ENCODE measurements at regions not wholly inside any gene's neighbourhood (a gene's known extent, or its start where the extent isn't known, plus 50 kb on each side); places are given as distances from the start of the nearest gene placed in this dataset.

DNA sequence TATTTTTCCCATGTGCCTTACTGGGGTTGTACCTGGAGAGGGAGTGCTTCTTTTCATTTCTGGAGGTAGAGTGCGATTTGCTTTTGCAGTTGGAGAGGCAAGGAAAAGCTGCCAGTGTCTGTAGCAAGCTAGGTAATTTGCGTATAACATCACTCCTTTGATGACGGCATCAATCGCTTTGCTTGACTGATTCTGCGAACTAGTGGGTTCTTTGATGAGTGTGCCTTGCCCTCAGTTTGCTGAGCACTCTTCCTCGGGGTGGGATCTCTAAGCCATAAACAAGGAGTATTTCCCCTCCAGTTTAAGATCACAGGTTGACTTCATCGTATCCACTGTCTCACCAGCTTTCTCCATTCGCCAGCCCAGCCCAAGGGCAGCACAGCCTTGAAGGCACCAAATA lies 344.5 kb downstream of the KCNRG start:
- H3K27me3 ChIP-seq (ENCODE audit: control insufficient read depth in 2 of 2, insufficient read depth in 2 of 2, low read length in 2 of 2) = no peaks in the 10 kb centered on the region
- Mint-ChIP-seq H3K4me1 (peaks cover 6 to 29% (median 18%) of the 10 kb centered on the region in 7 donors), H3K27ac (no peak overlapping the region), H3K36me3 (peaks cover 0 to 3% (median 0%) of the 10 kb centered on the region in 5 donors), H3K27me3 (peaks cover 0 to 21% (median 0%) of the 10 kb centered on the region in 5 donors), H3K4me3 (no peak overlapping the region), H3K9me3 (peaks cover 0 to 2% (median 0%) of the 10 kb centered on the region in 11 donors)
- DNase-seq (no peak), ATAC-seq (no peak)
- POLR2A ChIA-PET = no interaction called here
- H3K4me3 ChIP-seq (ENCODE audit: low read length) = no peak overlapping the region
- intact Hi-C loops (cut with micrococcal nuclease) = loop anchor here (10.0 kb wide), 2 partner anchors 155 to 275 kb away; no protein-coding TSS in a partner anchor
- peaks cover 0 to 18% of the 10 kb centered on the region in 2 donors for H3K4me1 ChIP-seq (ENCODE audit: control insufficient read depth in 2 of 2, insufficient read depth in 2 of 2, low read length in 2 of 2)
- no peaks in the 10 kb centered on the region for H3K9me3 ChIP-seq (ENCODE audit: control insufficient read depth in 2 of 3, low read length in 3 of 3)
- CTCF ChIA-PET = no interaction called here
- H3K36me3 ChIP-seq (ENCODE audit: control insufficient read depth in 2 of 3, insufficient read depth in 3 of 3, low read length in 3 of 3) = no peaks in the 10 kb centered on the region
- no peak overlapping the region for H3K27ac ChIP-seq (ENCODE audit: low read depth, low read length)

GRCh38 chr13:50360637-50361036 lies 345.4 kb downstream of the KCNRG start:
- Histone ChIP-seq H3K4me3 (ENCODE audit: low read length) (no peak overlapping the region), H3K36me3 (ENCODE audit: control insufficient read depth in 2 of 3, insufficient read depth in 3 of 3, low read length in 3 of 3) (no peaks in the 10 kb centered on the region), H3K27me3 (ENCODE audit: control insufficient read depth in 2 of 2, insufficient read depth in 2 of 2, low read length in 2 of 2) (no peaks in the 10 kb centered on the region), H3K9me3 (ENCODE audit: control insufficient read depth in 2 of 3, low read length in 3 of 3) (no peaks in the 10 kb centered on the region), H3K4me1 (ENCODE audit: control insufficient read depth in 2 of 2, insufficient read depth in 2 of 2, low read length in 2 of 2) (peaks cover 6 to 18% of the 10 kb centered on the region in 2 donors), H3K27ac (ENCODE audit: low read depth, low read length) (no peak overlapping the region)
- H3K9me3 Mint-ChIP-seq = peaks cover 0 to 2% (median 0%) of the 10 kb centered on the region in 11 donors
- H3K27me3 Mint-ChIP-seq = peaks cover 0 to 24% (median 0%) of the 10 kb centered on the region in 5 donors
- DNase-seq = no peak
- peaks cover 13 to 32% (median 18%) of the 10 kb centered on the region in 7 donors for H3K4me1 Mint-ChIP-seq
- CTCF ChIA-PET = interaction anchor here (0.9 kb wide), 1 partner anchor 26 kb away, joined by 4 read pairs; no protein-coding TSS in a partner anchor
- peak overlapping the region in 1 of 10 donors; percentile 44 for H3K4me3 Mint-ChIP-seq
- peaks cover 0 to 5% (median 0%) of the 10 kb centered on the region in 5 donors for H3K36me3 Mint-ChIP-seq
- intact Hi-C loops (cut with micrococcal nuclease) = loop anchor here (10.0 kb wide), 2 partner anchors 154 to 276 kb away; no protein-coding TSS in a partner anchor
- POLR2A ChIA-PET = interaction anchor here (1.0 kb wide), 2 partner anchors 11 to 277 kb away, joined by 3 read pairs; no protein-coding TSS in a partner anchor
- no peak for ATAC-seq
- H3K27ac Mint-ChIP-seq = peak overlapping the region in 1 of 9 donors; percentile 56

GRCh38 chr13:50361282-50361681 lies 346.0 kb downstream of the KCNRG start:
- ChIA-PET POLR2A (interaction anchor here (1.0 kb wide), 2 partner anchors 11 to 278 kb away, joined by 3 read pairs; no protein-coding TSS in a partner anchor), CTCF (interaction anchor here (0.9 kb wide), 1 partner anchor 25 kb away, joined by 4 read pairs; no protein-coding TSS in a partner anchor)
- Histone ChIP-seq H3K4me1 (ENCODE audit: control insufficient read depth in 2 of 2, insufficient read depth in 2 of 2, low read length in 2 of 2) (peaks cover 6 to 18% of the 10 kb centered on the region in 2 donors), H3K9me3 (ENCODE audit: control insufficient read depth in 2 of 3, low read length in 3 of 3) (no peaks in the 10 kb centered on the region), H3K27ac (ENCODE audit: low read depth, low read length) (no peak overlapping the region), H3K4me3 (ENCODE audit: low read length) (no peak overlapping the region), H3K27me3 (ENCODE audit: control insufficient read depth in 2 of 2, insufficient read depth in 2 of 2, low read length in 2 of 2) (no peaks in the 10 kb centered on the region), H3K36me3 (ENCODE audit: control insufficient read depth in 2 of 3, insufficient read depth in 3 of 3, low read length in 3 of 3) (no peaks in the 10 kb centered on the region)
- H3K27me3 Mint-ChIP-seq = peaks cover 0 to 22% (median 0%) of the 10 kb centered on the region in 5 donors
- H3K27ac Mint-ChIP-seq = peak overlapping the region in 3 of 9 donors; percentile 1 to 56 (median 34)
- H3K9me3 Mint-ChIP-seq = peaks cover 0 to 2% (median 0%) of the 10 kb centered on the region in 11 donors
- DNase-seq (no peak), ATAC-seq (no peak)
- intact Hi-C loops (cut with micrococcal nuclease) = loop anchor here (10.0 kb wide), 2 partner anchors 154 to 276 kb away; no protein-coding TSS in a partner anchor
- H3K4me1 Mint-ChIP-seq = peaks cover 7 to 36% (median 24%) of the 10 kb centered on the region in 7 donors
- H3K36me3 Mint-ChIP-seq = peaks cover 0 to 5% (median 0%) of the 10 kb centered on the region in 5 donors
- H3K4me3 Mint-ChIP-seq = peak overlapping the region in 3 of 10 donors; percentile 18 to 46 (median 44)

- ATAC-seq = peak; percentile 71
- intact Hi-C loops (cut with micrococcal nuclease) = loop anchor here (1.0 to 10.0 kb wide), 9 partner anchors 129 to 545 kb away; partner anchors contain the start of genes SPRYD7 (in 1 of the 2) and TRIM13 (in 1 of the 2)
- H3K9me3 ChIP-seq (ENCODE audit: control insufficient read depth in 2 of 3, low read length in 3 of 3) = no peaks in the 10 kb centered on the region
- peak in 4 of 9 donors; percentile 9 to 33 (median 16) for DNase-seq
- H3K27ac Mint-ChIP-seq = peak overlapping the region; percentile 51 to 88 (median 82)
- POLR2A ChIA-PET = interaction anchor here (1.3 kb wide), 1 partner anchor 240 kb away, joined by 4 read pairs; no protein-coding TSS in a partner anchor
- peak overlapping the region in 9 of 10 donors; percentile 7 to 78 (median 68) for H3K4me3 Mint-ChIP-seq
- peaks cover 14 to 39% (median 25%) of the 10 kb centered on the region in 7 donors for H3K4me1 Mint-ChIP-seq
- peaks cover 0 to 4% (median 0%) of the 10 kb centered on the region in 11 donors for H3K9me3 Mint-ChIP-seq
- H3K27me3 Mint-ChIP-seq = peaks cover 0 to 53% (median 5%) of the 10 kb centered on the region in 5 donors
- H3K36me3 Mint-ChIP-seq = peaks cover 0 to 10% (median 0%) of the 10 kb centered on the region in 5 donors
- CTCF ChIA-PET = interaction anchor here (0.8 kb wide), 1 partner anchor 908 kb away, joined by 3 read pairs; no protein-coding TSS in a partner anchor
- no peaks in the 10 kb centered on the region for H3K36me3 ChIP-seq (ENCODE audit: control insufficient read depth in 2 of 3, insufficient read depth in 3 of 3, low read length in 3 of 3)
- H3K4me3 ChIP-seq (ENCODE audit: low read length) = peak overlapping the region; percentile 7
- peaks cover 6 to 28% of the 10 kb centered on the region in 2 donors for H3K4me1 ChIP-seq (ENCODE audit: control insufficient read depth in 2 of 2, insufficient read depth in 2 of 2, low read length in 2 of 2)
- no peaks in the 10 kb centered on the region for H3K27me3 ChIP-seq (ENCODE audit: control insufficient read depth in 2 of 2, insufficient read depth in 2 of 2, low read length in 2 of 2)
- peak overlapping the region; percentile 53 for H3K27ac ChIP-seq (ENCODE audit: low read depth, low read length)
Observed at GRCh38 chr13:50365408-50366391, 350.5 kb downstream of the KCNRG start.

GRCh38 chr13:50366488-50367174 lies 351.4 kb downstream of the KCNRG start:
- H3K4me1 ChIP-seq (ENCODE audit: control insufficient read depth in 2 of 2, insufficient read depth in 2 of 2, low read length in 2 of 2) = peaks cover 6 to 28% of the 10 kb centered on the region in 2 donors
- Mint-ChIP-seq H3K36me3 (peaks cover 0 to 10% (median 0%) of the 10 kb centered on the region in 5 donors), H3K4me3 (peak overlapping the region in 5 of 10 donors; percentile 11 to 78 (median 68)), H3K27me3 (peaks cover 0 to 62% (median 14%) of the 10 kb centered on the region in 5 donors), H3K9me3 (peaks cover 0 to 4% (median 0%) of the 10 kb centered on the region in 11 donors), H3K27ac (peak overlapping the region in 6 of 9 donors; percentile 68 to 88 (median 83)), H3K4me1 (peaks cover 6 to 29% (median 18%) of the 10 kb centered on the region in 7 donors)
- intact Hi-C loops (cut with micrococcal nuclease) = loop anchor here (1.0 to 10.0 kb wide), 9 partner anchors 130 to 544 kb away; partner anchors contain the start of genes SPRYD7 (in 1 of the 2) and TRIM13 (in 1 of the 2)
- H3K4me3 ChIP-seq (ENCODE audit: low read length) = peak overlapping the region; percentile 7
- ATAC-seq = no peak
- DNase-seq = peak in 1 of 9 donors; percentile 39
- peak overlapping the region; percentile 53 for H3K27ac ChIP-seq (ENCODE audit: low read depth, low read length)
- no peaks in the 10 kb centered on the region for H3K9me3 ChIP-seq (ENCODE audit: control insufficient read depth in 2 of 3, low read length in 3 of 3)
- ChIA-PET POLR2A (interaction anchor here (0.6 to 1.3 kb wide), 2 partner anchors 241 to 446 kb away, joined by 3 to 4 read pairs; no protein-coding TSS in a partner anchor), CTCF (interaction anchor here (0.8 kb wide), 1 partner anchor 907 kb away, joined by 3 read pairs; no protein-coding TSS in a partner anchor)
- H3K27me3 ChIP-seq (ENCODE audit: control insufficient read depth in 2 of 2, insufficient read depth in 2 of 2, low read length in 2 of 2) = no peaks in the 10 kb centered on the region
- H3K36me3 ChIP-seq (ENCODE audit: control insufficient read depth in 2 of 3, insufficient read depth in 3 of 3, low read length in 3 of 3) = no peaks in the 10 kb centered on the region

Measured in naive thymus-derived CD4-positive, alpha-beta T cell (primary cell).